ENCODE measurements at regions not wholly inside any gene's neighbourhood (a gene's known extent, or its start where the extent isn't known, plus 50 kb on each side); places are given as distances from the start of the nearest gene placed in this dataset.
"Not testable (repeated sequence)": the region's sequence is repeated elsewhere in the genome, so short reads cannot be mapped to it uniquely, and the experiment has no call there.

DNA sequence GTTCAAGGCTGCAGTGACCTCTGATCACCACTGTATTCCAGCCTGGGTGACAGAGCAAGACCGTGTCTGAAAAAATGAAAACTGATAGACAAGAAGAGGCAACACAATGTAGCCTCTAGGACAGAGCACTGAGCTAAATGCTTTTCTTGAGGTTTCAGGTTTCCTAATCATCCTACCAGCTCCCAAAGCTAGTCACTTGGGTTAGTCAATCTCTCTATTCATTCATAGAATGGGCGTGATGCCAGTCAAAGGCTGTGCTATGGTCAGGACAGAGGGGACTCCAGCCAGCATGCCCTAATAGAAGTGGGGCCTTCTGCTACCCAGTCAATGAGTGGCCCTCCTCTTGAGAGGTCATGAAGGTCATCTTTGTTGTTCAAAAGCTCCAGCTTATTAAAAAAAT lies 860.4 kb upstream of the DEFB115 start:
- DNase-seq, result not testable (repeated sequence)

DNA sequence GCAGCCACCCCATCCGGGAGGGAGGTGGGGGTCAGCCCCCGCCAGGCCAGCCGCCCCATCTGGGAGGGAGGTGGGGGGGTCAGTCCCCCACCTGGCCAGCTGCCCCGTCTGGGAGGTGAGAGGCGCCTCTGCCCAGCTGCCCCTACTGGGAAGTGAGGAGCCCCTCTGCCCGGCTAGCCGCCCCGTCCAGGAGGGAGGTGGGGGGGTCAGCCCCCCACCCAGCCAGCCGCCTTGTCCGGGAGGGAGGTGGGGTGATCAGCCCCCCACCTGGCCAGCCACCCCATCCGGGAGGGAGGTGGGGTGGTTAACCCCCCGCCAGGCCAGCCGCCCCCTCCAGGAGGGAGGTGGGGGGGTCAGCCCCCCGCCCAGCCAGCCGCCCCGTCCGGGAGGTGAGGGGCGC lies 852.4 kb upstream of the DEFB115 start:
- DNase-seq, result not testable (repeated sequence)

DNA sequence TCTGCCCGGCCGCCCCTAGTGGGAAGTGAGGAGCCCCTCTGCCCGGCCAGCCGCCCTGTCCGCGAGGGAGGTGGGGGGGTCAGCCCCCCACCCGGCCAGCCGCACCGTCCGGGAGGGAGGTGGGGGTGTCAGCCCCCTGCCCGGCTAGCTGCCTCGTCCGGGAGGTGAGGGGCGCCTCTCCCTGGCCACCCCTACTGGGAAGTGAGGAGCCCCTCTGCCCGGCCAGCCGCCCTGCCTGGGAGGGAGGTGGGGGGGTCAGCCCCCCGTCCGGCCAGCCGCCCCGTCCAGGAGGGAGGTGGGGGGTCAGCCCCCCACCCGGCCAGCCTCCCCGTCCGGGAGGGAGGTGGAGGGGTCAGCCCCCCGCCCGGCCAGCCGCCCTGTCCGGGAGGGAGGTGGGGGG lies 851.9 kb upstream of the DEFB115 start:
- not testable (repeated sequence) for DNase-seq

DNA sequence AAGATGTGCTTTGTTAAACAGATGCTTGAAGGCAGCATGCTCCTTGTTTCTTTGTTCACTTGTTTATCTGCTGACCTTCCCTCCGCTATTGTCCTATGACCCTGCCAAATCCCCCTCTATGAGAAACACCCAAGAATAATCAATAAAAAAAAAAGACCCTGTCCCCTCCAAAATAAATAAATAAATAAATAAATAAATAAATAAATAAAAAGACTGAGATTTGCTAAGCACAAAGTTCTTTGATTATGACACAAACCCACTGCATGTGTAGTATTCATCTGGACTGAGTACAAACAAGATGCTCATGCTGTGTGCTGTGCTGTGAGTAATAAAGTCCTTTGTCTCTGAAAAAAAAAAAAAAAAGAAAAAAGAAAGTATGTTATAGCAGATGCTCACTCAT lies 851.1 kb upstream of the DEFB115 start:
- not testable (repeated sequence) for DNase-seq

DNA sequence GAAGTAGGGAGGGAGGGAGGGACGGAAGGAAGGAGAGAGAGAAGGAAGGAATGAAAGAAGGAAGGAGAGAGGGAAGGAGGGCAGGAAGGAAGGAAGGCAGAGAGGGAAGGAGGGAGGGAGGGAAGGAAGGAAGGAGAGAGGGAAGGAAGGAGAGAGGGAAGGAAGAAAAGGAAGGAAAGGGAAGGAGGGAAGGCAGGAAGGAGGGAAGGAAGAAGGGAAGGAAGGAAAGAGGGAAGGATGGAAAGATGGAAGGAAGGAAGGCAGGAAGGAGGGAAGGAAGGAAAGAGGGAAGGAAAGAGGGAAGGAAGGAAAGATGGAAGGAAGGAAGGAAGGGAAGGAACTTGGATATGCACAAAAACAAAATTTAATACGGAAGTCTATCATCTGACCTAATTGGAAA lies 844.5 kb upstream of the DEFB115 start:
- DNase-seq, result no peak

DNA sequence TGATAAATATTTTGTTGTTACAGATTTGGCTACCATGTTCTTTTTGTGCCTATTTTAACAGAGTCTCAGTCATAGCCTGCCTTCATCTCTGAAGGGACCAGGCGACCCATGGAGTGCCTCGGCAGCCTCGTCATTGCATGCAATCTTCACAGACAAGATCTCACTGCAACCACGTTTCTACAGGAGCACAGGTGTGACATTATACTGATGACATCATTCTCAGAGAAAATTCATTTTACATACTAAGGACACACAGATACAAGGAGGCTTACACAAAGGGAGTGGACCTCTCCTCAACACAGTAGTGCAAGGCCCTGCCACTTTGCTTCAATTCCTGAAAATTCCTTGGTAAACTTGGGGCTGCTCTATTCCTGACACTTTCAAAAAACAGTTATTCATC lies 840.1 kb upstream of the DEFB115 start:
- not testable (repeated sequence) for DNase-seq

DNA sequence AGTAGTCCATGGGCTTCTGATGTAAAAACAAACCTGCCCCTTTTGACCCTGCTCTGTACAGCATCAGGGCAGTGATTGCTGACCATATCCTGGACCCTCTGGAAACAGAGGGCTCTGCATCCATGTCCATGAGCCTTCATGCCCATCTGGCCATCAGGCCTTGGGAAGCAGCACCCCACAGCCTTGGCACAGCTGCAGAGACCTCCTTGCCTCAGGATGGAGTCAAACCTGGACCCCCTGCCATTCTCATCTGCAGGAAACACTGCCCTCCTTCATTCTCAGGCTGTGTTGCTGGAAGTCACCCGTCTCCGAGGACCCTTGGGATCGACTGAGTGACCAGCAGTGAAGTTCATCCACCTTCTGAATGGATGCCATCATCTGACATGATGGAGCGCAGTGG lies 839.1 kb upstream of the DEFB115 start:
- not testable (repeated sequence) for DNase-seq

DNA sequence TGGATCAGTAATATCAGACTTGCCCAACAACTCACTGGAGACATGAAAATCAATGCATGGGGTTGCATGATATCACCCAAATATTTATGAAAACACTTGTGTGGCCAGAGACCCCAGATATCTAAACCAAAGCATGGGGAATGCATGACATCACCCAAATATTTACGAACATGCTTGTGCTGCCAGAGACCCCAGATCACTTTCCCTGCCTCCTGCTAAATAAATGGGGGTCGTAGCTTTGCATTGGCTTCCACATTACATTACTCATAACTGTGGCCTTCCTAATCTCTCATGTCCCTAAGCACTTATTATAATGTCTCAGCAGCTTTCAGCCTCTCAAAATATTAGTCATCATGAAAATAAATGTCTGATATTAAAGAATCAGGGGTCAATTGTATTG lies 838.0 kb upstream of the DEFB115 start:
- no peak for DNase-seq

DNA sequence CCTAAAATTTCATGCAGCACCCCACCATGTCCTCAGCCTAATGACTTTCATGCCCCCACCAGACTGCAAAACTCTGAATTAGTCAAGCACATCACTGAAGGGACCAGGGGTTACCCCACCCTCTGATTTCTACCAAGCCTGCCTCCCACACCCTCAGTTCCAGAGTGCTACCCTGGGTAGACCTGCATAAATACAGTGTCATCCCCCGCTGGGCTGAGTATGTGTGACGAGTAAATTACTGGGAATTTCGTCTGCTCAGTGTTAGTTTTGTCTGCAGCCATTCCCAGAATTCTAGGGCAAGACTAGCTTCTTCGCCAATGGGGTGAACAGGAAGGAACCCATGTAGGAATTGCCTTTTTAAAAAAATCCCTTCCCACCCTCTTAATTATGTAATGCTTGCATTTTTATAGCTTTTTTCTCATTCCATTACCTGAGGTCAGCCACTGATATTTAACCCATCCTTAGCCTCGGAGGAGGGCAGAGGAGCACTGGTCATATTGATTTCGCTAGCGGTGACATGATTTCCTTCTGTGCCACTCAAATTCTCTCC lies 837.5 kb upstream of the DEFB115 start:
- not testable (repeated sequence) for DNase-seq
